ENCODE measurements at regions not wholly inside any gene's neighbourhood (a gene's known extent, or its start where the extent isn't known, plus 50 kb on each side); places are given as distances from the start of the nearest gene placed in this dataset.
"Not testable (repeated sequence)": the region's sequence is repeated elsewhere in the genome, so short reads cannot be mapped to it uniquely, and the experiment has no call there.

GRCh38 chr2:192971981-192972380 is 777.2 kb upstream of the TMEFF2 start:
- DNase-seq (no peak), ATAC-seq (no peak)
- Histone ChIP-seq H3K9me3 (no peaks in the 10 kb centered on the region), H3K36me3 (no peaks in the 10 kb centered on the region), H3K27me3 (no peaks in the 10 kb centered on the region), H3K27ac (no peak overlapping the region), H3K4me1 (no peaks in the 10 kb centered on the region), H3K4me3 (no peak overlapping the region)
- intact Hi-C loops (cut with DNase I): no loop called here
- TF ChIP-seq CTCF (IDR thresholded peaks at IDR 0.05): no peak

- DNase-seq (no peak), ATAC-seq (no peak)
- no peak overlapping the region for H3K4me3 ChIP-seq
- intact Hi-C loops (cut with DNase I): no loop called here
- no peaks in the 10 kb centered on the region for H3K4me1 ChIP-seq
- H3K27ac ChIP-seq: no peak overlapping the region
- no peaks in the 10 kb centered on the region for H3K27me3 ChIP-seq
- no peaks in the 10 kb centered on the region for H3K9me3 ChIP-seq
- no peak for TF ChIP-seq CTCF (IDR thresholded peaks at IDR 0.05)
- H3K36me3 ChIP-seq: no peaks in the 10 kb centered on the region
These were observed 774.3 kb upstream of the TMEFF2 start for GRCh38 chr2:192969055-192969454.

- ATAC-seq (no peak), DNase-seq (no peak)
- Histone ChIP-seq H3K4me3 (no peak overlapping the region), H3K27ac (no peak overlapping the region), H3K9me3 (no peaks in the 10 kb centered on the region), H3K27me3 (no peaks in the 10 kb centered on the region), H3K36me3 (no peaks in the 10 kb centered on the region), H3K4me1 (no peaks in the 10 kb centered on the region)
- intact Hi-C loops (cut with DNase I): no loop called here
- TF ChIP-seq CTCF (IDR thresholded peaks at IDR 0.05): no peak
These were observed 766.2 kb upstream of the TMEFF2 start for GRCh38 chr2:192960945-192961344.

GRCh38 chr2:192958615-192959014 is 763.9 kb upstream of the TMEFF2 start:
- H3K4me3 ChIP-seq; ATAC-seq; intact Hi-C loops (cut with DNase I); H3K4me1 ChIP-seq; H3K36me3 ChIP-seq; H3K9me3 ChIP-seq; H3K27me3 ChIP-seq; DNase-seq; H3K27ac ChIP-seq: not testable (repeated sequence)

GRCh38 chr2:192957425-192957824 is 762.7 kb upstream of the TMEFF2 start:
- ATAC-seq: no peak
- Histone ChIP-seq H3K36me3 (no peaks in the 10 kb centered on the region), H3K9me3 (no peaks in the 10 kb centered on the region), H3K27me3 (no peaks in the 10 kb centered on the region), H3K27ac (no peak overlapping the region), H3K4me1 (no peaks in the 10 kb centered on the region), H3K4me3 (no peak overlapping the region)
- TF ChIP-seq CTCF (IDR thresholded peaks at IDR 0.05): no peak
- DNase-seq: no peak
- intact Hi-C loops (cut with DNase I): no loop called here

GRCh38 chr2:192953116-192953515 is 758.4 kb upstream of the TMEFF2 start:
- Histone ChIP-seq H3K4me1 (no peaks in the 10 kb centered on the region), H3K36me3 (no peaks in the 10 kb centered on the region), H3K27ac (no peak overlapping the region), H3K9me3 (no peaks in the 10 kb centered on the region), H3K27me3 (no peaks in the 10 kb centered on the region), H3K4me3 (no peak overlapping the region)
- no peak for TF ChIP-seq CTCF (IDR thresholded peaks at IDR 0.05)
- DNase-seq: no peak
- ATAC-seq: no peak
- intact Hi-C loops (cut with DNase I): no loop called here

Data from left lung (tissue), 4 donors.